Activated CD8-positive, alpha-beta T cell treated with anti-CD3 and anti-CD28 coated beads for 36 hours (primary cell): ENCODE measurements at regions not wholly inside any gene's neighbourhood (a gene's known extent, or its start where the extent isn't known, plus 50 kb on each side); places are given as distances from the start of the nearest gene placed in this dataset.

ENCODE experiments used
- ATAC-seq: fragments of 200-7000 bp; cut with Tn5 transposase; one replicate; pipeline ENCODE4 v1.10.0; 2021; ENCODE audit warnings: mild to moderate bottlenecking, moderate library complexity
- CTCF ChIA-PET: fragments of 350-600 bp; sonication (Branson Sonifier 250); formaldehyde crosslinking; loops from one replicate; lab custom pipeline; 2021; ENCODE audit warnings: antibody characterized with exemption; lab: Charles Lee
- POLR2A ChIA-PET: fragments of 350-600 bp; sonication (Branson Sonifier 250); formaldehyde crosslinking; loops from one replicate; lab custom pipeline; 2021; ENCODE audit warnings: antibody characterized with exemption; lab: Charles Lee
- DNase-seq: peaks from one replicate; pipeline ENCODE4 v3.0.0-alpha.2; 2020
- H3K27ac Mint-ChIP-seq: one replicate; pipeline ENCODE4 v1.8.0; 2021; ENCODE audit warnings: mild to moderate bottlenecking, mixed read lengths
- H3K27me3 Mint-ChIP-seq: one replicate; pipeline ENCODE4 v1.8.0; 2021; ENCODE audit warnings: mixed read lengths
- H3K36me3 Mint-ChIP-seq: one replicate; pipeline ENCODE4 v1.8.0; 2021; ENCODE audit warnings: low read depth, mixed read lengths
- H3K4me1 Mint-ChIP-seq: one replicate; pipeline ENCODE4 v1.8.0; 2021; ENCODE audit warnings: low read depth, mixed read lengths
- H3K4me3 Mint-ChIP-seq: one replicate; pipeline ENCODE4 v1.8.0; 2021; ENCODE audit warnings: mild to moderate bottlenecking, moderate library complexity, mixed read lengths
- H3K9me3 Mint-ChIP-seq: one replicate; pipeline ENCODE4 v1.8.0; 2021; ENCODE audit warnings: mixed read lengths
- CTCF ChIP-seq: fragments of 200-600 bp; IDR thresholded peaks from one replicate; pipeline ENCODE4 v1.8.0; 2022; ENCODE audit warnings: antibody characterized with exemption, mild to moderate bottlenecking
- intact Hi-C: fragments of 100-400 bp; cut with micrococcal nuclease; formaldehyde crosslinking; loops from one replicate; pipeline ENCODE4 v1.10.0; 2022

GRCh38 chr22:27239520-27239919 is 562.0 kb downstream of the MN1 start:
- Mint-ChIP-seq H3K36me3 (no peaks in the 10 kb centered on the region), H3K4me3 (no peak overlapping the region), H3K9me3 (no peaks in the 10 kb centered on the region), H3K27me3 (peaks cover 5% of the 10 kb centered on the region), H3K4me1 (no peaks in the 10 kb centered on the region), H3K27ac (no peak overlapping the region)
- ChIA-PET CTCF (no interaction called here), POLR2A (interaction anchor here (0.9 kb wide), 1 partner anchor 87 kb away, joined by 3 read pairs; no protein-coding TSS in a partner anchor)
- ATAC-seq (no peak), DNase-seq (no peak)
- intact Hi-C loops = no loop called here
- no peak for TF ChIP-seq CTCF

- DNase-seq (no peak), ATAC-seq (no peak)
- H3K36me3 Mint-ChIP-seq = no peaks in the 10 kb centered on the region
- H3K27ac Mint-ChIP-seq = no peak overlapping the region
- ChIA-PET CTCF (no interaction called here), POLR2A (no interaction called here)
- H3K9me3 Mint-ChIP-seq = no peaks in the 10 kb centered on the region
- peaks cover 5% of the 10 kb centered on the region for H3K27me3 Mint-ChIP-seq
- no peak overlapping the region for H3K4me3 Mint-ChIP-seq
- H3K4me1 Mint-ChIP-seq = no peaks in the 10 kb centered on the region
- intact Hi-C loops = no loop called here
- TF ChIP-seq CTCF = no peak
Measured at GRCh38 chr22:27240298-27241075, 561.1 kb downstream of the MN1 start.

- intact Hi-C loops = no loop called here
- DNase-seq = no peak
- peaks cover 4% of the 10 kb centered on the region for H3K4me1 Mint-ChIP-seq
- peaks cover 4% of the 10 kb centered on the region for H3K9me3 Mint-ChIP-seq
- H3K36me3 Mint-ChIP-seq = no peaks in the 10 kb centered on the region
- no peak for TF ChIP-seq CTCF
- no peak overlapping the region for H3K27ac Mint-ChIP-seq
- peaks cover 5% of the 10 kb centered on the region for H3K27me3 Mint-ChIP-seq
- no peak overlapping the region for H3K4me3 Mint-ChIP-seq
- ATAC-seq = no peak
- CTCF ChIA-PET = no interaction called here
- POLR2A ChIA-PET = no interaction called here
Measured at GRCh38 chr22:27241430-27242321, 559.9 kb downstream of the MN1 start.

- Mint-ChIP-seq H3K27me3 (peaks cover 5% of the 10 kb centered on the region), H3K4me1 (peaks cover 10% of the 10 kb centered on the region), H3K27ac (no peak overlapping the region), H3K4me3 (no peak overlapping the region), H3K9me3 (peaks cover 4% of the 10 kb centered on the region), H3K36me3 (no peaks in the 10 kb centered on the region)
- no peak for DNase-seq
- CTCF ChIA-PET = no interaction called here
- intact Hi-C loops = no loop called here
- POLR2A ChIA-PET = no interaction called here
- no peak for ATAC-seq
- TF ChIP-seq CTCF = no peak
Measured at GRCh38 chr22:27242474-27242873, 559.1 kb downstream of the MN1 start.
